Neural cell (in vitro differentiated cells): ENCODE measurements at regions not wholly inside any gene's neighbourhood (a gene's known extent, or its start where the extent isn't known, plus 50 kb on each side); places are given as distances from the start of the nearest gene placed in this dataset.
A peak's percentile ranks its signal among the peaks of the same experiment; 100 is the strongest.

Experiments
- H2AFZ ChIP-seq: fragments of 200-600, 300-800 bp; sonication (generic), shearing (Covaris generic); 2 replicates; pipeline ENCODE4 v1.6.0; 2014; ENCODE audit warnings: low read depth, mild to moderate bottlenecking, antibody characterized with exemption, low read length, moderate library complexity
- H3F3A ChIP-seq: fragments of 200-600 bp; shearing (Covaris generic); 2 replicates; pipeline ENCODE4 v1.6.1; 2016; ENCODE audit warnings: mild to moderate bottlenecking, moderate library complexity, mixed read lengths, antibody characterized with exemption, low read length; ENCODE audit not compliant: insufficient read depth, poor library complexity, severe bottlenecking
- H3K27ac ChIP-seq: fragments of 200-600, 300-800 bp; sonication (generic), shearing (Covaris generic); 2 replicates; pipeline ENCODE4 v1.5.1; 2014; ENCODE audit warnings: mild to moderate bottlenecking, low read length, moderate library complexity
- H3K27me3 ChIP-seq: fragments of 300-800, 200-600 bp; sonication (generic), shearing (Covaris generic); 2 replicates; pipeline ENCODE4 v1.6.0; 2014; ENCODE audit warnings: mild to moderate bottlenecking, low read depth, low read length, moderate library complexity; ENCODE audit not compliant: insufficient read depth
- H3K36me3 ChIP-seq: fragments of 300-800, 200-600 bp; sonication (generic), shearing (Covaris generic); 2 replicates; pipeline ENCODE4 v1.5.1; 2014; ENCODE audit warnings: mild to moderate bottlenecking, antibody characterized with exemption, low read length, moderate library complexity; ENCODE audit not compliant: insufficient read depth
- H3K4me2 ChIP-seq: fragments of 300-800, 200-600 bp; sonication (generic), shearing (Covaris generic); 2 replicates; pipeline ENCODE4 v1.6.0; 2014; ENCODE audit warnings: mild to moderate bottlenecking, low read length
- H3K4me3 ChIP-seq: fragments of 300-800, 200-600 bp; sonication (generic), shearing (Covaris generic); 2 replicates; pipeline ENCODE4 v1.5.1; 2014; ENCODE audit warnings: mild to moderate bottlenecking, low read length, moderate library complexity
- H3K79me2 ChIP-seq: fragments of 200-600 bp; shearing (Covaris generic); replicated peaks from 2 replicates; pipeline ENCODE4 v1.6.0; 2014; ENCODE audit warnings: mild to moderate bottlenecking, low read length, moderate library complexity; ENCODE audit not compliant: insufficient read depth
- H3K9ac ChIP-seq: fragments of 300-800, 200-600 bp; sonication (generic), shearing (Covaris generic); 2 replicates; pipeline ENCODE4 v1.6.1; 2016; ENCODE audit warnings: mild to moderate bottlenecking, low read length, mixed read lengths
- H3K9me2 ChIP-seq: fragments of 200-600 bp; shearing (Covaris generic); 2 replicates; pipeline ENCODE4 v1.6.1; 2016; ENCODE audit warnings: mild to moderate bottlenecking, low read length, mixed read lengths; ENCODE audit not compliant: insufficient read depth
- H3K9me3 ChIP-seq: fragments of 200-600, 300-800 bp; sonication (generic), shearing (Covaris generic); 2 replicates; pipeline ENCODE4 v1.6.1; 2016; ENCODE audit warnings: mild to moderate bottlenecking, mixed run types, low read length, moderate library complexity, mixed read lengths
- H4K20me1 ChIP-seq: fragments of 200-600 bp; shearing (Covaris generic); 2 replicates; pipeline ENCODE4 v1.6.1; 2016; ENCODE audit warnings: mild to moderate bottlenecking, mixed run types; ENCODE audit not compliant: insufficient read depth
- CTCF ChIP-seq: fragments of 450-650 bp; IDR thresholded peaks from 2 replicates; pipeline ENCODE4 v1.5.1; 2014; ENCODE audit warnings: antibody characterized with exemption, mild to moderate bottlenecking, moderate library complexity; ENCODE audit not compliant: poor library complexity, severe bottlenecking
- EZH2 ChIP-seq: fragments of 200-600, 300-800 bp; shearing (Covaris generic), sonication (generic); IDR thresholded peaks from 2 replicates; pipeline ENCODE4 v1.6.1; 2014; ENCODE audit warnings: antibody characterized with exemption, low read length, borderline replicate concordance, mild to moderate bottlenecking; ENCODE audit not compliant: insufficient read depth, poor library complexity, severe bottlenecking
- MXI1 ChIP-seq: fragments of 450-650 bp; conservative IDR thresholded peaks from 2 replicates; pipeline ENCODE4 v1.6.1; 2014; ENCODE audit warnings: antibody characterized with exemption, mild to moderate bottlenecking; ENCODE audit not compliant: poor library complexity, severe bottlenecking
- POLR2AphosphoS5 ChIP-seq: IDR thresholded peaks from 2 replicates; pipeline ENCODE4 v1.6.1; 2012
- RAD21 ChIP-seq: fragments of 450-650 bp; conservative IDR thresholded peaks from 2 replicates; pipeline ENCODE4 v1.6.1; 2014; ENCODE audit warnings: antibody characterized with exemption, mild to moderate bottlenecking, moderate library complexity
- REST ChIP-seq: IDR thresholded peaks from 2 replicates; pipeline ENCODE4 v1.6.1; 2012; ENCODE audit warnings: borderline replicate concordance
- SMC3 ChIP-seq: fragments of 450-650 bp; conservative IDR thresholded peaks from 2 replicates; pipeline ENCODE4 v1.6.1; 2014; ENCODE audit warnings: antibody characterized with exemption, mild to moderate bottlenecking, moderate library complexity; ENCODE audit not compliant: poor library complexity
- TAF1 ChIP-seq: IDR thresholded peaks from 2 replicates; pipeline ENCODE4 v1.6.1; 2012; ENCODE audit warnings: low read depth

- Histone ChIP-seq H3K9me3 (no peaks in the 10 kb centered on the region), H3K36me3 (no peaks in the 10 kb centered on the region), H3K4me2 (peak overlapping the region; percentile 53), H3K4me3 (peak overlapping the region; percentile 52), H3K27ac (peak overlapping the region; percentile 87), H3K9me2 (no peaks in the 10 kb centered on the region), H3K79me2 (no peaks in the 10 kb centered on the region), H3F3A (no peaks in the 10 kb centered on the region), H2AFZ (peak overlapping the region; percentile 16), H3K9ac (peak overlapping the region; percentile 49), H4K20me1 (no peaks in the 10 kb centered on the region), H3K27me3 (no peaks in the 10 kb centered on the region)
- TF ChIP-seq EZH2 (no peak), MXI1 (no peak), REST (no peak), SMC3 (no peak), TAF1 (no peak), POLR2AphosphoS5 (peak; percentile 46), RAD21 (peak; percentile 13)
Measured at GRCh38 chr13:61700181-61700580, 284.5 kb upstream of the PCDH20 start.

- Histone ChIP-seq H3K79me2 (no peaks in the 10 kb centered on the region), H4K20me1 (no peaks in the 10 kb centered on the region), H3K4me3 (no peak overlapping the region), H3K36me3 (no peaks in the 10 kb centered on the region), H3K27ac (no peak overlapping the region), H3K9me2 (no peaks in the 10 kb centered on the region), H3K27me3 (no peaks in the 10 kb centered on the region), H3K9me3 (no peaks in the 10 kb centered on the region), H3F3A (no peaks in the 10 kb centered on the region), H3K4me2 (no peak overlapping the region), H3K9ac (no peak overlapping the region), H2AFZ (no peak overlapping the region)
- TF ChIP-seq REST = no peak
- TF ChIP-seq TAF1 = no peak
- no peak for TF ChIP-seq CTCF
- no peak for TF ChIP-seq MXI1
Measured at GRCh38 chr13:61696676-61697075, 281.0 kb upstream of the PCDH20 start.
